Prostate gland (tissue), 1 donor: ENCODE measurements at regions not wholly inside any gene's neighbourhood (a gene's known extent, or its start where the extent isn't known, plus 50 kb on each side); places are given as distances from the start of the nearest gene placed in this dataset.

Source experiments
- POLR2A ChIP-seq: fragments of 450-650 bp; IDR thresholded peaks from one replicate; pipeline ENCODE4 v1.6.1; 2016; ENCODE audit warnings: antibody characterized with exemption, mild to moderate bottlenecking
- POLR2AphosphoS5 ChIP-seq: sonication (generic); formaldehyde crosslinking; IDR thresholded peaks from one replicate; pipeline ENCODE4 v1.6.1; 2017; ENCODE audit warnings: antibody characterized with exemption

DNA sequence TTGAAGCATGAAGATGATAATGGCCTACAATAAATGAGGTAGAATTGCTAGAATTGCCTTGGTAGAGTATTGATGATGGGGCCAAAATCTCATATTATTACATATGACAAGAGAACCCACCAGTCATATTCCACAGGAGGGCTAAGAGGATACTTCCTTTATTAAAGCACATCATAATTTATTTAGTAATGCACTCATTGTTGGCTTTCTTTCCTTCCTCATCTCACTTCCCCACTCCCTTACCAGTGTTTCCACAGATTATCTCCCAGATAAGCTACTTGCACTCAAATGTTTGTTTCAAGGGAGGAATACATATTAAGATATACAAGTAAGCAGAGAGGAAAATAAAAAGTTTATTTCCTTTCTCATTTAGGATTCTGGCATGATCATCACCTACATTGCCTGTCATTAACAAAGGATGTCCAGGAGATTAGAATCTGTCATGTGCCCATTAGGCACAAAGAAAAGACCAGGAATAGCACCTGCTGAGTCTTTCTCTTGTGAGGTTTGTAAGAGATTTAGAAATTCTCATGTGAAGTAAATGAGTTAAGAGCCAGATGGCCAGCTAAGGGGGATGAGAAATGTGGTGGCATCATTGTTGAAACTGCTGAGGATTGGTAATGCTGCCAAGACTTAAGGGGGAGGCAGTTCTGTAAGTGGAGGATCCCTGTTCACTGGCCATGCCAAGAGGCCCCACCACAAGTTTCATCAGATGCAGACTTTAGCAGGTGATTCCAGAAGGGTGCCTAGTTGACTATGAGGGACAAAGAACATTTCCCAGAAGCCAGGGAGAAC, 52.4 kb upstream of the PRDM8 start:
- no peak for TF ChIP-seq POLR2AphosphoS5
- TF ChIP-seq POLR2A = no peak
